HG03439 (cell line): ENCODE measurements at regions not wholly inside any gene's neighbourhood (a gene's known extent, or its start where the extent isn't known, plus 50 kb on each side); places are given as distances from the start of the nearest gene placed in this dataset.

Experiments used
- ATAC-seq: cut with Tn5 transposase; IDR thresholded peaks from one replicate; pipeline ENCODE4 v1.9.1; 2021; ENCODE audit warnings: mild to moderate bottlenecking, moderate library complexity; ENCODE audit not compliant: unreplicated experiment

- no peak for ATAC-seq
Measured at GRCh38 chr3:83729576-83729975, 1229.2 kb upstream of the CADM2 start.

- no peak for ATAC-seq
Measured at GRCh38 chr3:83734656-83735055, 1224.1 kb upstream of the CADM2 start.

GRCh38 chr3:83738202-83738601 is 1220.6 kb upstream of the CADM2 start:
- no peak for ATAC-seq

- no peak for ATAC-seq
Measured at GRCh38 chr3:83740504-83740903, 1218.3 kb upstream of the CADM2 start.

- ATAC-seq = no peak
Measured at GRCh38 chr3:83765956-83766355, 1192.8 kb upstream of the CADM2 start.

GRCh38 chr3:83769791-83770663 is 1188.8 kb upstream of the CADM2 start:
- no peak for ATAC-seq

- ATAC-seq = no peak
Measured at GRCh38 chr3:83770664-83771402, 1188.0 kb upstream of the CADM2 start.

- no peak for ATAC-seq
Measured at GRCh38 chr3:83802801-83803200, 1156.0 kb upstream of the CADM2 start.

- no peak for ATAC-seq
Measured at GRCh38 chr3:83807511-83807910, 1151.3 kb upstream of the CADM2 start.

- ATAC-seq = no peak
Measured at GRCh38 chr3:83813176-83813575, 1145.6 kb upstream of the CADM2 start.

- ATAC-seq = no peak
Measured at GRCh38 chr3:83816653-83817052, 1142.1 kb upstream of the CADM2 start.

- no peak for ATAC-seq
Measured at GRCh38 chr3:83821506-83821905, 1137.3 kb upstream of the CADM2 start.

GRCh38 chr3:83823095-83823494 is 1135.7 kb upstream of the CADM2 start:
- no peak for ATAC-seq

GRCh38 chr3:83835040-83835439 is 1123.7 kb upstream of the CADM2 start:
- no peak for ATAC-seq

- ATAC-seq = no peak
Measured at GRCh38 chr3:83842511-83842910, 1116.3 kb upstream of the CADM2 start.

- no peak for ATAC-seq
Measured at GRCh38 chr3:83843716-83844115, 1115.1 kb upstream of the CADM2 start.

GRCh38 chr3:83849106-83849730 is 1109.6 kb upstream of the CADM2 start:
- no peak for ATAC-seq

- no peak for ATAC-seq
Measured at GRCh38 chr3:83863380-83863779, 1095.4 kb upstream of the CADM2 start.

- ATAC-seq = no peak
Measured at GRCh38 chr3:83868909-83869567, 1089.8 kb upstream of the CADM2 start.

GRCh38 chr3:83873550-83873949 is 1085.2 kb upstream of the CADM2 start:
- no peak for ATAC-seq

- no peak for ATAC-seq
Measured at GRCh38 chr3:83877910-83878309, 1080.9 kb upstream of the CADM2 start.
